Right lobe of liver (tissue), 6 donors: ENCODE measurements at regions not wholly inside any gene's neighbourhood (a gene's known extent, or its start where the extent isn't known, plus 50 kb on each side); places are given as distances from the start of the nearest gene placed in this dataset.

Experiments
- ATAC-seq, 4 donors: fragments of 200-7000 bp; cut with Tn5 transposase; one replicate each; pipeline ENCODE4 v1.9.1; 2020; ENCODE audit warnings: mild to moderate bottlenecking in 4 of 4, moderate library complexity in 4 of 4
- DNase-seq, 3 donors: peaks; one replicate each; pipeline ENCODE4 v3.0.0-alpha.2; 2020
- H3K27ac ChIP-seq, 3 donors: fragments of 200-600 bp; one replicate each; pipeline ENCODE4 v1.8.0; 2022
- H3K27me3 ChIP-seq, 2 donors: fragments of 200-600 bp; one replicate each; pipeline ENCODE4 v1.8.0; 2022
- H3K36me3 ChIP-seq, 4 donors: fragments of 200-600 bp; sonication (generic) in 1 of 4; one replicate each; pipeline versions ENCODE4 v1.5.1 to v1.8.0; 2017 to 2022; ENCODE audit warnings: control low read depth in 1 of 4
- H3K4me1 ChIP-seq, 4 donors: fragments of 200-600 bp; sonication (generic) in 1 of 4; one replicate each; pipeline versions ENCODE4 v1.5.1 to v1.8.0; 2017 to 2022; ENCODE audit warnings: control low read depth in 1 of 4
- H3K4me3 ChIP-seq, 3 donors: fragments of 200-600 bp; one replicate each; pipeline ENCODE4 v1.8.0; 2022
- H3K9me3 ChIP-seq, 4 donors: fragments of 200-600 bp; sonication (generic) in 1 of 4; one replicate each; pipeline versions ENCODE4 v1.5.1 to v1.8.0; 2017 to 2022; ENCODE audit warnings: control low read depth in 1 of 4
- POLR2A ChIP-seq: fragments of 450-650 bp; IDR thresholded peaks from one replicate; pipeline ENCODE4 v1.6.1; 2017; ENCODE audit warnings: antibody characterized with exemption, mild to moderate bottlenecking
- WGBS: methylation state at CpG from one replicate; pipeline ENCODE4 v1.1.6; 2018; ENCODE audit warnings: low coverage, low lambda C conversion rate; ENCODE audit not compliant: insufficient coverage; ENCODE audit errors: missing lambda C conversion rate; 5-methylcytosine and 5-hydroxymethylcytosine counted together
- intact Hi-C, 2 donors: fragments of 100-400 bp; cut with DNase I; formaldehyde crosslinking; loops; one replicate each; pipeline versions ENCODE4 v1.11.2 to v1.14.1; 2022
- TF ChIP-seq, protein P1 (sequence below), 4 donors: fragments of 200-600 bp in 3 of 4; fragments of 450-650 bp in 1 of 4; IDR thresholded peaks; one replicate each; pipeline versions ENCODE4 v1.5.1 to v1.8.0; 2016 to 2022; ENCODE audit warnings: antibody characterized with exemption in 4 of 4, mild to moderate bottlenecking in 2 of 4
- donor health status: DM: no; HTN: yes; CAD: no.
- donor health status: DM: no; HTN: no; CAD: no.
- donor health status: DM: no; HTN: no; CAD: no.
- donor health status: DM: no; HTN: yes; CAD: no.
- donor health status: DM: no; HTN: yes; CAD: no.

DNA sequence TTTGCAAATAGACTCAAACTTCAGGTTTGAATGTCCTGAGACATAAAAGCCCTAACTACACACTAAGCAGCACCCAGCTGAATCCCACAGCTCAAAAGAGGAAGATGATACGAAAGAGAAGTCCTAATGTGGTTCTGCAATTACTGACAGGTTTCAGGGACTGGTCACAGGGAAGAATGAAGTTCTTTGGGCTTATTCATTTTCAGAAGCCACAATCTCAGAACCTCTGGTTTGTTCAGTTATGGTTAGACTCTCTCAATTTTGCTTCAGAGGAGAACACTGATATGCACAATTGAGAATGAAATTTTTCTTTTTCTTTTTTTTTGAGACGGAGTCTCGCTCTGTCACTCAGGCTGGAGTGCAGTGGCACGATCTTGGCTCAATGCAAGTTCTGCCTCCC lies 94.6 kb upstream of the FAM180A start:
- Histone ChIP-seq H3K4me1 (no peaks in the 10 kb centered on the region), H3K27ac (no peak overlapping the region), H3K4me3 (no peak overlapping the region), H3K9me3 (no peaks in the 10 kb centered on the region), H3K36me3 (no peaks in the 10 kb centered on the region), H3K27me3 (no peaks in the 10 kb centered on the region)
- intact Hi-C loops: no loop called here
- TF ChIP-seq, protein P1, sequence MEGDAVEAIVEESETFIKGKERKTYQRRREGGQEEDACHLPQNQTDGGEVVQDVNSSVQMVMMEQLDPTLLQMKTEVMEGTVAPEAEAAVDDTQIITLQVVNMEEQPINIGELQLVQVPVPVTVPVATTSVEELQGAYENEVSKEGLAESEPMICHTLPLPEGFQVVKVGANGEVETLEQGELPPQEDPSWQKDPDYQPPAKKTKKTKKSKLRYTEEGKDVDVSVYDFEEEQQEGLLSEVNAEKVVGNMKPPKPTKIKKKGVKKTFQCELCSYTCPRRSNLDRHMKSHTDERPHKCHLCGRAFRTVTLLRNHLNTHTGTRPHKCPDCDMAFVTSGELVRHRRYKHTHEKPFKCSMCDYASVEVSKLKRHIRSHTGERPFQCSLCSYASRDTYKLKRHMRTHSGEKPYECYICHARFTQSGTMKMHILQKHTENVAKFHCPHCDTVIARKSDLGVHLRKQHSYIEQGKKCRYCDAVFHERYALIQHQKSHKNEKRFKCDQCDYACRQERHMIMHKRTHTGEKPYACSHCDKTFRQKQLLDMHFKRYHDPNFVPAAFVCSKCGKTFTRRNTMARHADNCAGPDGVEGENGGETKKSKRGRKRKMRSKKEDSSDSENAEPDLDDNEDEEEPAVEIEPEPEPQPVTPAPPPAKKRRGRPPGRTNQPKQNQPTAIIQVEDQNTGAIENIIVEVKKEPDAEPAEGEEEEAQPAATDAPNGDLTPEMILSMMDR (IDR thresholded peaks at IDR 0.05): no peak
- no peak for TF ChIP-seq POLR2A
- ATAC-seq (no peak), DNase-seq (no peak)
- WGBS: 79% methylated on average over 4 of the region's 4 CpGs

DNA sequence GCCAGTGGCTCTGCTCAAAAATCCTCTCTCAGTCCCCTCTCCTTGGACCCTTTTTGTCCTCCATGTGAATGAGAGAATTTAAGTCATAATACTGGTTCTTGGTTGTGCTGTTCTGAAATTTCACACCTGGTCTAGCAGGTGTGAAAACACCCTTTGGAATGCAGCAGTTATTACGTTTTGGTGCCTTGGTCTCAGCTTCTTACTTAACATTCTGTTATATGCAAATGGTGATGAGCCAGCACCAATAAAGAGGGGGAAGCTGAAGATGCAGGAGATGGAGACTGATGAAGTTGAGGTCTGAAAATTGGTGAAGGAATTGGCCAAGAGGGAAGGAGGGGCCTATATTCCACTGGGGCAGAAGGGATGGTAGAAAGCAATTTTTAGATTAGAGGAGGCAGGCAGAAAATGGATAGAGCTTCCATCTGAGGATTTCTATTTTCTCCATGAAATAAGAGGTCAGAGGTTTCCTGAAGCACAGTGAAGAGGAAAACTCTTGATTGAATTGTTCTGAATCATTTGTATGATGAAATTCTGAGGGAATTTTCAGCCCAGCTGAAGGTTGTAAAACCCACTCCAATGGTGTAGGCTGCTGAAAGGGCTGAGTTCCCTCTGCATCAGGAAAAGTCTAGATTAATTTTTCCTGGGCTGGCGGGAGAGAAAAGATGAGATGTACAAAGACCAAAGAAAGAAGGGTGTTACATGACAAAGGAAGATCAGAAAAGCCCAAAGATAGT lies 94.0 kb upstream of the FAM180A start:
- Histone ChIP-seq H3K27me3 (no peaks in the 10 kb centered on the region), H3K4me3 (no peak overlapping the region), H3K4me1 (no peaks in the 10 kb centered on the region), H3K36me3 (no peaks in the 10 kb centered on the region), H3K9me3 (no peaks in the 10 kb centered on the region), H3K27ac (no peak overlapping the region)
- WGBS: 44% methylated on average over 2 of the region's 2 CpGs
- ATAC-seq: no peak
- TF ChIP-seq, protein P1 (IDR thresholded peaks at IDR 0.05): no peak
- no peak for TF ChIP-seq POLR2A
- intact Hi-C loops: no loop called here
- no peak for DNase-seq

DNA sequence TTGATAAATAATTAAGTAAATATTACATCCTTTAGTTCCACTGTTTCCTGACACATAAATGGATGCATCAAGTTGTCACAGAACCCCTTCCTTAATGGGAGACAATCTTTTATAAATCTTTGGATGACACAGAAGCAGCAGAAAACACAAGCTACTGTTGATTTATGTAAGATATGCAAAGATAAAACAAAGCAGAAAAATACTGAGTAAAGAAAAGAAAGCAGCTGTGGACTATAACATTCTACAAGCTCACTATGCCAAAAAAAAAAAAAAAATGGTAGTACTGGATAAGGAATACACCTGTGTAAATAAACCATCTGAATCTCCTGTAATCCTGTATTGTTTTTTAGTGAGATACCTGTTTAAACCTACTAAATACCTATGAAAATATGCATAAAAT lies 92.0 kb upstream of the FAM180A start:
- intact Hi-C loops: no loop called here
- no peaks in the 10 kb centered on the region for H3K9me3 ChIP-seq
- no peak overlapping the region for H3K27ac ChIP-seq
- TF ChIP-seq, protein P1 (IDR thresholded peaks at IDR 0.05): no peak
- no peak for TF ChIP-seq POLR2A
- H3K36me3 ChIP-seq: no peaks in the 10 kb centered on the region
- no peaks in the 10 kb centered on the region for H3K4me1 ChIP-seq
- H3K27me3 ChIP-seq: no peaks in the 10 kb centered on the region
- no peak for DNase-seq
- ATAC-seq: no peak
- no peak overlapping the region for H3K4me3 ChIP-seq

DNA sequence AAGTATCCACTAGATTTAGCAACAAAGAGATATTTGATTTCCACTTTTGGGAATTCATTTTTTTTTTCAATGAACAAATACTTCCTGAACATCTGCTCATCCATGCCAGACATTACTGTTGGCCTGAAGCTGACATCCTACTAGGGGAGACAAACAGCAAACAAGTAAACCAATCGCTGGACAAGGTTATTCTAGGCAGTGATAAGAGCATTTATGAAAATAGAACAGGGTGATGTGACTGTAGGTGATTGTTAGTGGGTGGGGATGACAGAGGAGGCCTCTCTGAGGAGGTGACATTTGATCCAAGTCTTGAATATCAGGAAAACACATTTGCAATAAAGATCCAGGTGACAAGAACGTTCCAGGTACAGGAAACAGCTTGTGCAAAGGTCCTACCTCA lies 89.1 kb upstream of the FAM180A start:
- no peaks in the 10 kb centered on the region for H3K36me3 ChIP-seq
- WGBS: 19% methylated on average over 2 of the region's 2 CpGs
- H3K27me3 ChIP-seq: no peaks in the 10 kb centered on the region
- intact Hi-C loops: no loop called here
- DNase-seq: no peak
- H3K27ac ChIP-seq: no peak overlapping the region
- H3K4me3 ChIP-seq: no peak overlapping the region
- H3K4me1 ChIP-seq: no peaks in the 10 kb centered on the region
- TF ChIP-seq, protein P1 (IDR thresholded peaks at IDR 0.05): no peak
- no peak for TF ChIP-seq POLR2A
- no peak for ATAC-seq
- H3K9me3 ChIP-seq: no peaks in the 10 kb centered on the region

DNA sequence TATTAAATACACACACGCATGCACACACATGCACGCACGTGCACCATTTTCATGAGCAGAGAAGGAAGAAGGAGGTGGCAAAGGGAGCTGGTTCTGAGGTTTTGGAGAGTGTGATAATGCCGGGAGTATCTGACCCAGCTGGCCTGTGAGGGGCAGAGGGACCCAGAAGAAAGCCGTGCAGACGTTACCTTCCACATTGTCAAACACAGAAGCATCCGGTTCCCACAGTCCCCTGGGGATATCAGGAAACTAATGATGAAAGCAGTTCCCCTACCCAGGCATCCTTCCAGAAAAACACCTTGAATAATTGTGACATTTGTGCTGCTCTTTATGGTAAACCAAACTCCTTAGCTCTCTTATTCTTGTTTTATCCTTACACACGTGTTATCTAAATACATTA lies 85.7 kb upstream of the FAM180A start:
- DNase-seq (no peak), ATAC-seq (no peak)
- H3K27me3 ChIP-seq: no peaks in the 10 kb centered on the region
- no peaks in the 10 kb centered on the region for H3K36me3 ChIP-seq
- TF ChIP-seq POLR2A: no peak
- TF ChIP-seq, protein P1 (IDR thresholded peaks at IDR 0.05): no peak
- WGBS: 36% methylated on average over 7 of the region's 8 CpGs
- intact Hi-C loops: no loop called here
- H3K27ac ChIP-seq: no peak overlapping the region
- no peaks in the 10 kb centered on the region for H3K9me3 ChIP-seq
- no peak overlapping the region for H3K4me3 ChIP-seq
- no peaks in the 10 kb centered on the region for H3K4me1 ChIP-seq
